ENCODE measurements at regions not wholly inside any gene's neighbourhood (a gene's known extent, or its start where the extent isn't known, plus 50 kb on each side); places are given as distances from the start of the nearest gene placed in this dataset.

DNA sequence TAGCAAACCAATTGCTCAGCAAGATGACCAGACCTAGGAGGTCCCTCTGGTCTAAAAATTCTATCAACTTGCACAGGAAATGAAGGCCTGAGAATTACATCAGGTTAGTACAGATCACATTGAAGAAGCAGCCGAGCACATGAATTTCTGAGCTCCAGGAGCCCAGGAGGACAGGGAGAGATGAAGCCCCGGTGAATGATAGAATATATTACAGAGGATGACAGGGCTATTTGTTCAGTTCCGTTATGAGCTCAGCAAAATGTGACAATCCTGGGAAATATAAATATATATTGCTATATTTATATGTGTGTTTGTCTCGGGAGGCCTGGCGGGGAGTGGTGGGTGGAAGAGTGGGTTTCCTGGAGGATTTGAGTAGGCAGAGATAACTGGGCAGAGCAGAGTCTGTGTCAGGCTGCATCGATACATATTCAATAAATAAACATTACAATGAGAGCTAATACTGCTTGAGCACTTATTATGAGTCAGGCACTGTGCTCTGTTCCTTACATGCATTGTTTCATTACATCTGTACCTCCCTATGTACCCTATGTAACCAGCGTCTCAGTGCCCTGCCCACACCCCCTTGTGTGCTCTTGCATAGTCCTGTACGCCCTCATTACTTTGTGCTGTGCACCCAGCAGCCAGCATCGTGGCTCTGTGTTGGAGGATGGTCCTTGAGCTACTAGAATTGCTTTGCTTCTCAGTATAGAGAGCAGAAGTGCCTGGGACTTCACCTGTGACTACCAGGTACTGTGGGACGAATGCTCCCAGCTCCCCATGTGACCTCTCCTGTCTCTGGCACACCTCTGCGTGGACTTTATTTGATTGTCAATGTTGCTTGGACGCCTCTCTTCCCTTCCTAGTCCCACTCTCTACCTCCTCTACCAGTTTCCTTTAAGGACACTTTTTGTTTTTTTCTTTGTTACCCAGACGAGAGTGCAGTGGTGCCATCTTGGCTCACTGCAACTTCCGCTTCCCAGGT, 58.1 kb upstream of the KLF9 start:
- ATAC-seq (ENCODE audit: low read depth) (no peak), DNase-seq (no peak)
- ChIA-PET POLR2A (no interaction called here), CTCF (interaction anchor here (1.0 kb wide), 1 partner anchor 12 kb away, joined by 3 read pairs; no protein-coding TSS in a partner anchor)
- intact Hi-C loops (cut with micrococcal nuclease): no loop called here
- TF ChIP-seq CTCF (IDR thresholded peaks at IDR 0.05): no peak
- H3K36me3 Mint-ChIP-seq (ENCODE audit: low read depth): no peaks in the 10 kb centered on the region
- H3K27ac Mint-ChIP-seq: no peak overlapping the region
- no peak overlapping the region for H3K4me3 Mint-ChIP-seq
- H3K27me3 Mint-ChIP-seq: peaks cover 8% of the 10 kb centered on the region
- no peaks in the 10 kb centered on the region for H3K4me1 Mint-ChIP-seq
- no peaks in the 10 kb centered on the region for H3K9me3 Mint-ChIP-seq

DNA sequence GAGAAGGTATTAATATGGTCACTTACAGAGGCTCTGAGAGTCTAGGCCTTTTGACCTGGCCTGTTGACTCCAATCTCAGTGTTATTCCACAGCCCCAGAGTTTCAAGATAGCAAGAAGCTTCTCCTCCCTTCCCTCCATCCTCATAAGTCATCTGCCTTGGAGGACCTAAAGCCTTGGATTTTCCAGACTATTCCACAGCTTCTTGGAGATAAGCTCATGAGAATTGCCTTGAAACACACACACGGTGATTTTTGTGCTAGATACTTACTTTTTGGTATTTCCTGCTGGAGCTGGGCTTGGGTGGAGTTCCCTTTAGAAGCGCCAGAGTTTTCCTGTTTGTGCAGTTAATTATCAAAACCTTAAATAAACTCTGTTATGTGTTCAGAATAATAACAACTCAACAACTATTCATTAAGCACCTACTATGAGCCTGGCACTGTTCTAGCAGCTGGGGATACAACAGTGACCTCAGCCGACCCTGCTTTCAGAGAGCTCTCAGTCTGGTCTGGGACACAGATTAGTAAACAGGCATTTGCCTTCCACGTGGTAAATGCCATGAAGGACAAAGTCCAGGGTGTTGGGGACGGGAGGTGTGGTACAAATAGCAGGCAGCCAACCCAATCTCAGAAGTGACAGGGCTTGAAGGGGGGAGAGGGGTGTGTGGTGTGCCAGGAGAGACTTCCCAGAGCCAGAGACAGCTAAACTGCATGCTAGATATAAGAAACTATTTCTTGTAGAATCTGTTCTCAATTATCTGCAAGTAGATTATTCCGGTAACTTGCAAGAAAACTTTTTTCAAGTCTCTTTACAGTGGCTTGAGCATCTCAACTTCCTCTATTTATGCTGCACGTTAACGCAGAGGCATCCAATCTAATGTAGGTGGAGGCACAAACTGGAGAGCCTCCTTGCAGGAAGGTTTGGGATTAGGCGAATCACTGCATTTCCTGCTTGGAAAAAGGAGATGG, 55.9 kb upstream of the KLF9 start:
- no peak for TF ChIP-seq CTCF (IDR thresholded peaks at IDR 0.05)
- H3K4me1 Mint-ChIP-seq: no peaks in the 10 kb centered on the region
- intact Hi-C loops (cut with micrococcal nuclease): no loop called here
- H3K9me3 Mint-ChIP-seq: no peaks in the 10 kb centered on the region
- no peaks in the 10 kb centered on the region for H3K36me3 Mint-ChIP-seq (ENCODE audit: low read depth)
- DNase-seq (no peak), ATAC-seq (ENCODE audit: low read depth) (no peak)
- POLR2A ChIA-PET: no interaction called here
- CTCF ChIA-PET: no interaction called here
- no peak overlapping the region for H3K27ac Mint-ChIP-seq
- H3K4me3 Mint-ChIP-seq: no peak overlapping the region
- peaks cover 6% of the 10 kb centered on the region for H3K27me3 Mint-ChIP-seq

GRCh38 chr9:70468291-70468690, 53.8 kb upstream of the KLF9 start:
- H3K4me3 Mint-ChIP-seq: no peak overlapping the region
- H3K27me3 Mint-ChIP-seq: peaks cover 4% of the 10 kb centered on the region
- TF ChIP-seq CTCF (IDR thresholded peaks at IDR 0.05): no peak
- no peak overlapping the region for H3K27ac Mint-ChIP-seq
- no peak for ATAC-seq (ENCODE audit: low read depth)
- CTCF ChIA-PET: no interaction called here
- POLR2A ChIA-PET: no interaction called here
- no peaks in the 10 kb centered on the region for H3K4me1 Mint-ChIP-seq
- no peaks in the 10 kb centered on the region for H3K9me3 Mint-ChIP-seq
- DNase-seq: no peak
- intact Hi-C loops (cut with micrococcal nuclease): no loop called here
- no peaks in the 10 kb centered on the region for H3K36me3 Mint-ChIP-seq (ENCODE audit: low read depth)

DNA sequence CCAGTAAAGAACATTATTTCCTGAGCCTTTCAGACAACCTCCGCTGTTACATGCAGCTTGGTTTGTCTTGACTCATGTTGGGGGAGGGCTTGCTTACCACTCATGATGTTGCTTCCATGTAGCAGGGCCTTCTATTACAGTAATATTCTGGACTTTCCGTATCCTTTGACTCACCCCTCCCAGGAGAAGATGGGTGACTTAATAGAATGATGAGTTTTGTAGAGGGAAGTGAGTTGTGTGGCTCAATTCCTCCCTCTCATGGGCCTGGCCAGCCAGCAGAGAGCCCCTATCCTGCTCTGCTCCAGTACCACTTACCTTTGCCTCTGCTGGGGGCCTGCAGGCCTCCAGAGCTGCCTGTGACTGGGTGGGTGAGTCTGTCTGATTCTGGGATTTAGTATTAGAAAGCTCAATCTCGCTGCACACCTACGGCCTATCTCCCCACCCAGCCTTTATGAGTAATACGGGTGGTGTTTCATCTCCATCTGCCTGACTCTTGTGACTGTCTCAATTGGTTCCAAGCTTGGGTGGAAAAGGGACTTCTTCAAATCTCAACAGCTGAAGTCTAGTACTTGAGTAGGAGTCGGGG, 52.6 kb upstream of the KLF9 start:
- CTCF ChIA-PET: no interaction called here
- no peak for TF ChIP-seq CTCF (IDR thresholded peaks at IDR 0.05)
- intact Hi-C loops (cut with micrococcal nuclease): no loop called here
- H3K9me3 Mint-ChIP-seq: no peaks in the 10 kb centered on the region
- no peak overlapping the region for H3K27ac Mint-ChIP-seq
- H3K27me3 Mint-ChIP-seq: peaks cover 2% of the 10 kb centered on the region
- no peaks in the 10 kb centered on the region for H3K36me3 Mint-ChIP-seq (ENCODE audit: low read depth)
- no peak overlapping the region for H3K4me3 Mint-ChIP-seq
- DNase-seq (no peak), ATAC-seq (ENCODE audit: low read depth) (no peak)
- POLR2A ChIA-PET: no interaction called here
- no peaks in the 10 kb centered on the region for H3K4me1 Mint-ChIP-seq
